HS-27A (cell line): ENCODE measurements at regions not wholly inside any gene's neighbourhood (a gene's known extent, or its start where the extent isn't known, plus 50 kb on each side); places are given as distances from the start of the nearest gene placed in this dataset.

Experiments
- DNase-seq: peaks from one replicate; pipeline ENCODE4 v3.0.0-alpha.2; 2012; ENCODE audit warnings: low read depth, missing footprints

DNA sequence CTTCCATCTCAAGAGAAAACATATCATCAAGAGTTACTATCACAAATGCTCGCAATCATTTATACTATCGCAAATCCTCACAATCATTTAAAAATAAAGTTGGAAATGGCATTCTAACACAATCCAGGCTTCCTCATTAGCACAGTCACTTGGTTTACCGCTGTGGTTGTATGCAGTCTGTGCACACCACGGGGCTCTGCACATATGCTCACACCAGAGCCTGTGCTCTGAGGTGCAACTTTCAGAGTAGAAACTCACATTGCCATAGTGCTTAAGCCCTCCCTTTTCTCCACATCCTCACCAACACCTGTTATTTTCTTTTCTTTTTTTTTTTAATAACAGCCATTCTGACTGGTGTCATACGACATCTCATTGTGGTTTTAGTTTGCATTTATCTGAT lies 235.6 kb upstream of the KLF6 start:
- DNase-seq: no peak

DNA sequence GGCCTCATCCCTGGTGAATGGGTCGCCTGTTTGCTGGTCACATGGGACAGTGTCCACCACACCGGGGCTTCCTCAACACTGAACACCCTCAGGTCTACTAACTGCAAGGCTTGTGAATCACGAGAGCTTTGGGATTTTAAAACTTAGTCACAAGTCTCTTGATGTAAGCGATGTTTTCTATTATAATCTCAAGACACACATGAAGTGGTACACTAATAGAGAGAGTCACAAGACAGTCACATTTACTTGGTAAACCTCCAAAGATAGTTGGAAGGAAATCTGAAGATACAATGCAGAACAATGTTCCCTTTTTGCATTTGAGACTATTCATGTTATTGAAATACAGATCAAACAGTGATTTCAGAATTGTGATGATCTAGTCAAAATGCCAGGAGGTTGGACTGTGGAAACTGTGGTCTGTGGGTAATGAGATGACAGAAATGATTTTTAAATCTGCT lies 233.1 kb upstream of the KLF6 start:
- DNase-seq: no peak

DNA sequence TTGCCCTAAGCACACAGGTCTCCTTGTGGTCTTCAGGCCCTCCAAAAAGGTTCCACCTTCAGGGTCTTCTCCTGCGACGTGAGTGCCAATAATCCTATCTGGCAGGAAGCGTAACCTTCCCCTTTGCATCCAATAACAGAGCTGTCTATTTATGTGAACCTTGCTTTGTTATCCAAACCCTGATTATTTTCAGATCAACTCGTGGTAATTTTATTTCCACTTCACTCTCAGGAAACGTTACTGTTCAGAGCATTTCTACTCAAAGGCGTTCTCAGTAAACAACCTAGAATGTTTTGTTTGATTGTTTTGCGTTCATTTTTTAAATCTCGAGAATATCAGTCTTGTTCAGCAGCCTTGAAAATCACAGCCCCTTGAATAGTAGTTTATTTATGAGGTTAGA lies 232.3 kb upstream of the KLF6 start:
- no peak for DNase-seq

DNA sequence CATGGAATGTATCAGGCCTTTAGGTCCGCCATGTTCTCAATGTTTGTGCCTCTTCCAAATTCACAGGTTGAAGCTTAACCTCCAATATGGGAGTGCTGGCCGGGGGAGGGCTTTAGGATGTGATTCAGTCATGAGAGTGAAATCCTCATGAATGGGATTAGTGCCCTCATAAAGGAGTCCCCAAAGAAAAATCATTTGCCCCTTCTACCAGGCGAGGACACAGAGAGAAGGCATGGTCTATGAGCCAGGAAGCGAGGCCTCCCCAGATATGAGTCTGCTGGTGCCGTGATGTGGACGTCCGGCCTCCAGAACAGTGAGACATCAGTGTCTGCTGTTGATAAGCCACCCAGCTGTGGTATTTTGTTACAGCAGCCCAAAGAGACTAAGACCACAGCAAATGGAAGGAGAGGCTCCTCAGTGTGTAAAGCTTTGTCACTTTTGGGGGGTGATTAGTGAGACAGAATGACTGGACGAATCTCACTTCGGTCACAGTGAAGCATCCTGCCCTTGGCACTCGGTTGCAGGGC lies 231.3 kb upstream of the KLF6 start:
- DNase-seq: no peak

DNA sequence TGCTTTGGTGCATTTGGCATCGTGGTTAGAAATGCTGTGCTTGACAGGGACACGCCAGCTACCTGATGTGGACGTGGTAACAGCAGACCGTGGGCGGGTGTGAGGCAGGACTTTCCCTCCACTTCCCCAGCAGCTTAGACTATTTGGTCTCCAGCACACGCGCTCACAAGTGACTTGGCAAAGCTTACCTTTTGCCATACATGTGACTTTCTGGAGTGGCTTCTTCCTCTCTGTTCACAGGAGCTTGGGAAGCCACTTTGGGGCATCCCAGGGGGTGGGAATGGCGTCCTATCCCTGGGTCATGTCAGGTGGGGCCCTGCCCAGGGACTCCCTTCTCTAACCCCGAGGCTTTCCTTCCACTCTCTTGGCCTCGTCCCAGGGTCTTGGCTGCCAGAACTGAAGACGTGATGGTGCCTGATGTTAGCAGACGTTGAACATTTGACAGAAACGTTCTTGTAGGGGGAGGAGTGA lies 228.7 kb upstream of the KLF6 start:
- no peak for DNase-seq

DNA sequence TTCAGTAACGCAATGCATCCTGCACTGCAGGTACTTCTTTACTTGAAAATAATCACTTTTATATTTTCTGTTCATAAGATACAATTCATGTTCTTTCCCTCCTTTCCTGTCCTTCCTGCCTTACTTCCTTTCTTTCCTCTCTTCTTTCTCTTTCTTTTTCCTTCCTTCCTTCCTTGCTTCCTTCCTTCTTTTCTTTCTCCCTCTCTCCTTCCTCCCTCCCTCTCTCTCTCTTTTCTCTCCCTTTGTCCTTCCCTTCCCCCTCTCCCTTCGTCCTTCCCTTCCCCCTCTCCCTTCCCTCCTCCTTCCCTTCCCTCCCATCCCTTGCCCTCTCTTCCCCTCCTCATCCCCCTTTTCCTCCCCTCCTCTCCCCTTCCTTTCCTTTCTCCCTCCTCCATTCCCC lies 227.8 kb upstream of the KLF6 start:
- no peak for DNase-seq

DNA sequence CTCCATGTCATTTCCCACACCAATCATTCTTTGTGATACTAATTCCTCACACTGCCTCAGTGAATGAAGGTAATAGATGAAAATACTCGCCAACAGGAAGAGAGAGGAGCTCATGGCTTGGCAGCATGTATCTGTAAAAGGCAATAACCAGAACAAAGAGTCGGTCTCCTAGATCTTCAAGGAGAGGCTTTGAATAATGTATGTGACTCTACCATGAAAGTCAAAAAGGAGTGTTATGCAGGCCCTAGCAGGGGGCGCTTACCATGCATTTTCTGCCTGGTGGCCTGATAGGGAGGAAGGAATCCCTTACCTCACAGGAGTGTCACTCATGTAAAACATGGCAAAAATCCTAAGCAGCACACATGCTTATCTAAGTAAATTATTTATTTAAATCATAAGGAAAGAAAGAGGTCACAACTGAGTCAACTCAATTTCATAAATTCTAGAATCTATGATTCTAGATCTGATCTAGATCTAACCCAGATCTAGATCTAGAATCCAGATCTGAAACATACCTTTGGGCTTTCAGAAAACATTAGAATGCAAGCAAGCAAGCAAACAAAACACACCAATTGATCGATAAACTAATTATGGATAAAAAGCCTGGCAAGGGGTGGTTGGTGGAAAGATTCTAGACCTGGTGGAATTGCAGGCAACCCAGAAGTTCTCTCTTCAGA lies 226.3 kb upstream of the KLF6 start:
- no peak for DNase-seq

DNA sequence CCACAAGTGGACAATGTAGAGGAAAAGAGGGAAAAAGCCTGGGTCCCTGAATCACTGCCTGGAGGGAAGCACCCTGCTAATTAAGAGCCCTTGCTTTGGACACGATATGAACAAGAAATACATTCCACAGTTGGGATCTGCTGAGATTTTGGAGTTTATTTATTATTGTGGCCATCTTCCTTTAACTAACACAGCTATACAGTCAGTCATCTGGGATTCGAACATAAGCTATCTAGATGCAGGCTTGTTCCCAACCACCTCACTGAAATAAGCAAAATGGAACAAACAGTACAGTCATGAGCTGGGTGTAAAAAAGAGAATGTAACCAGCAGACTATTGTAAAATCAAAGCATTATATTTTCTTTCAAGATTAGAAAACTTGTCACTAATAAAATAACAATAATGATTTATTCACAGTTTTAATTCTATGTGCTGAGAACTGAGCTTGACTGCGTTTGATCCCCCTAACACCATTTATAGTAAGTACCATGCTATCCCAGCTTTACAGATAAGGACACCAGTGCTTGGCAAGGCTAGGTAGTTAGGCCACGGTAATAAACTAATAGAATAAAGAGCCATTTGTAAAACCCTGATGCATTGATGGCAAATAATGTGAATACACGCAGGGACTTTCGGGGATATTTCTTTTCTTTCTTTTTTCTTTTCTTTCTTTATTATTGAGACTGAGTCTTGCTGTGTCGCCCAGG lies 223.8 kb upstream of the KLF6 start:
- DNase-seq: no peak

DNA sequence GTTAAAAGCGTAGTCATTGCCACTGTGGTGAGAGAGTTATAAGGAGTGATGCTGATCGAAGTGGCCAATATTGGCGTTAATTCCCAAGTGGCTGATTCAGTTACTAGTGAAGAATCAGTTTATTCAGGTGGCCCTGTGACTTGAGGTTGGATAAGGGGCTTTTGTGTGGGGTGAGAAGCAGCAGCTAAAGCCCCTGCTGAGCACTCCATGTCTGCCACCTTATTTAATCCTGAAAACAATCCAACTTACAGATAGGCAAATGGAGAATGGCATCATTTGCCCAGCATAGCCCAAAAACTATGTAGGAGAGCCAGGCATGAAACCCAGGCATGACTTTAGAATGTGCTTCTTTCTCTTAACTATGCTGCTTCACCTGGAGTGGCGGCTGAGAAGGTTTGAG lies 222.8 kb upstream of the KLF6 start:
- DNase-seq: no peak

DNA sequence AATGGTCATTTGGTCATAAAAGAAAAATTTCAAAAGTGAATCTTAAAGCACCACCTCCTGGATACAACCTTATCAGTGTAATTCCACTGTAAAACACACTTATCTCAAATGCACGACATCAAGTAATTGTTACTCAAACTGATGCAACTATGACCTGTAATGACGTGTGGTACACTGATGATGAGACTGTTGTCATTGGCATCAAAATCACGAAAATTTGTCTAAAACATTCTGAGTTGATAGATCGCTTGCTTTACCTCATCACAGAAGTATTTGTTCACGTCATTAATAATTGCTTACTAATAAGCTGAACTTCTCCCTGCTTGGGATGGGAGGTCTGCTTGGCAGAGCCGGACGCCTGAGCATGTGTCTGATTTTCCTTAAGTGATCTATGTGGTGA lies 221.8 kb upstream of the KLF6 start:
- no peak for DNase-seq

DNA sequence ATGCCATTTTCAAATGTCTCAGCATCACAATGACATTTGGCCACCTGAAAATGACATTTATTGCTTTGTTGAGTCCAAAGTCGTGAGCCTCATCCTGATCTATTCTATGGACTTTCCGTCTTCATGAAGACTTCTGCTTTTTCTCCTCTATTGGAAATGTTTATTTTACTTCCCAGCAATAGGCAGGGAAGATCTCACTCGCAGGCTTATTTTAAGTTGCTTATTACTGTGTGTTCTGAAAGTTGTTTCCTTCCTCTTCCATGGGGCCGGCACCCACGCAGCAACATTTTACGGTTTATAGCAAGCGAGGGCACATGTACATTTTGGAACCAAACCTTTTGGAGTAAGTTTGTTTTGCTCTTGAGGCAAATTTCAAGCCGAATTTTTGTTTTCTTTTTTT lies 221.0 kb upstream of the KLF6 start:
- no peak for DNase-seq

DNA sequence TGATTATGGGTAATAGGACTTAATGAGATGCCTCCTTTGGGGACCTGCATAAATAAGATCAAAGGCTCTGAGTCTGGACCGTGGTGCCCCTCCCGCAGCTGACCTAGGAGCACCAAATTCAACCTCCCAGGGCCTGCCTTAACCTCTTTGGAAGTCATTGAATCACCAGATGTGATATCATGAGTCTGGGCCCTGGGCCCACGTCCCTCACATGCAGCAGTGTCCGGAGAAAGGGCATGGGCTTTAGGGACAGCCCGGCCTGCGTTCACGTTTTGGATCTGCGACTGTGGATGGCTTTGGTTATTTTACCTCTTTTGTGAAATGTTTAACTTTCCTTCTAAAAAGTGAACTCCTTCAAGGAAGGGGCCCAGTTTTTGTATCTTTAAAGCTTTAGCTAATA lies 220.0 kb upstream of the KLF6 start:
- no peak for DNase-seq

DNA sequence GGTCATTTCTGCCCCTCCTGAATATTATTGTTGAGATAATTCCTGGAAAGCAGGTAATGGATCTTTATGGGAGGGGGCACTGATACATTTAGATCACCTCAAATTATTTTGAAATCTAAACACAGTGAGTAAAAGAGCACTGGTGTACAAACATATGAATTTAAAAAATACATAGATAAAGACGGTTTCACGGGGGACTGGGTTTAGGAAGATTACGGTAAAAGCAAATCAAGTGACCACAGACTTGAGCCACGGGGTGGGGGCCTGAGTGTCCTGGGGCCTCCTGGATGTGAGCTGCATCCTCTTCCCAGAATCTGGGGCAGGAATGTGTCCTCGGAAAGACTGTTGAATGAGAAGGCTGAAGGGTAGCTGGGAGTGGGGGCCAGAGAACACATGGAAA lies 219.1 kb upstream of the KLF6 start:
- DNase-seq: no peak

DNA sequence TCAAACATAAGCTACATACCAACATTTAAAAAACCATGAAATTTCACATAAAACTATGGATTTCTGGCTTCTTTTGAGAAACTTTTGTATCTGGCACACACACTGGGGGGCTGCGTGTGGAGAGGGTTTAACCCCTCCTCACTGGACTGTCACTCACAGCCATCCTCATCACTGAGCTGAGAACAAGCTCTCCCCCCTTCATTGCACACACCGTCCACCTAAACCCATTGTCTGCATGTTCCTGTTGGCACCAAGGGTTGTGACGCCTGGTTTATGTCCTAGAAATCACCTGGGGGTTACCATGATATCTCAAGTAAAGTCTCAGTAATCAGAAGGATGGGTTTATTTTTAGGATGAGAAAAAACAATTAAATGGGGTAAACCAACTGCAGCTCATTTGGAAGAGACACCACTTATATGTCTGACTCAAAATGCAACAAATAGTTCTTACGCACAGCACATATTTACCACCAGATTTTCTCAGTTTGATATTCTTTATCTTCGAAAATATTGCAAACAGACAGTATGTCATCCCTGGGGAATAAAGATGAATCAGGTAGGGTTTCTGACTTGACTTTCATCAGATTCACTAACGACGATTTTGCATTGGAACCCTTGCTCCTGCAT lies 218.5 kb upstream of the KLF6 start:
- no peak for DNase-seq

DNA sequence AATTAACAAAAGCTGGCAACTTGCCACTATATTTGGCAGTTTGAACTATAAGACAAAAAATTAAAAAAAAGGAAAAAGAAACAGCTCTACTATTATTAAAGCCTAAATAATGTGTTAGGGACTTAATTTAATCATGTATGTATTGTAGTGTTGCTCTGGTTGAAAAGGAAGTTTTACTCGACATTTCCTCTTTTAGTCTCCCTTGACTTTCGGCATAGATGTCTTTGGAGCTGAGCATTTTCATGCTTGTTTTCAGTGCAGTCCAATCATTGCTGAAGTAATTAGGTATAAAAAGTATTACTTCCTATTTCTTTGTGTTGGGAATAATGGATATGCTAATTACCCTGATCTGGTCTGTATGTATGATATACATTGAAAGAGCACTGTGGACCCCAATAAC lies 216.8 kb upstream of the KLF6 start:
- no peak for DNase-seq

DNA sequence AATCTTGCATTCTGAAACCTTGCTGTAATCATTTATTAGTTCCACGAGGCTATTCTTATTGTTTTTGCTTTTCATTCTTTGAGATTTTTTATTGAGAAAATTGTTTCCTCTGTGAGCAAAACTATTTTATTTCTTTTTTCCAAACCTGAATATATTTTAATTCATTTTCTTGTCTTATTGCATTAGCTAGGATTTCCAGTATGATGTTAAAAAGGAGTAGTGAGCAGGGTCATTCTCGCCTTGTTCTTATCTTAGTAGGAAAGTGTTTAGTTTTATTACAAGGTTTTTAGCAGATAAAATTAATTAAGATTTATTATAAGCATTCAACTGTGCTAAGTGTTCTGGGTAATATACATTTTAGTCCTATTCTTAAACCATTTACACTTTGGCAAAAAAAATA lies 214.6 kb upstream of the KLF6 start:
- DNase-seq: no peak

DNA sequence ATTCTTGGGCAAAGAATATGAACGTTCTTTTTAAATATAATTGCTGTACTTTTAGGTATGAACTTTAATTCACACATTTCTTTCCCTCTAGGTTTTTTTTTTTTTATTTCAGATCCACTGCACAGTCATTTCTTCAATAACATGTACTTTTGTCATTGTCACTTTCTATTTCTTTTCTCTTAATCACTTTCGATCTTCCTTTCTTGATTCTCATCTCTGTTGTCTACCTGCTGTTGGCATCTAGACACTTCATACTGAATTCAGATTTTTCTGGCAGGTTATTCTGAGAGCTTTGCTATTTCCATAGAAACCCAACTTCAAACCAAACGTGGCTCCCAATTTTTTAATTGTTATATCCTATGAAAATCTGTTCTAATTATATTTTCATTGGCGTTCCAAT lies 211.7 kb upstream of the KLF6 start:
- DNase-seq: no peak

DNA sequence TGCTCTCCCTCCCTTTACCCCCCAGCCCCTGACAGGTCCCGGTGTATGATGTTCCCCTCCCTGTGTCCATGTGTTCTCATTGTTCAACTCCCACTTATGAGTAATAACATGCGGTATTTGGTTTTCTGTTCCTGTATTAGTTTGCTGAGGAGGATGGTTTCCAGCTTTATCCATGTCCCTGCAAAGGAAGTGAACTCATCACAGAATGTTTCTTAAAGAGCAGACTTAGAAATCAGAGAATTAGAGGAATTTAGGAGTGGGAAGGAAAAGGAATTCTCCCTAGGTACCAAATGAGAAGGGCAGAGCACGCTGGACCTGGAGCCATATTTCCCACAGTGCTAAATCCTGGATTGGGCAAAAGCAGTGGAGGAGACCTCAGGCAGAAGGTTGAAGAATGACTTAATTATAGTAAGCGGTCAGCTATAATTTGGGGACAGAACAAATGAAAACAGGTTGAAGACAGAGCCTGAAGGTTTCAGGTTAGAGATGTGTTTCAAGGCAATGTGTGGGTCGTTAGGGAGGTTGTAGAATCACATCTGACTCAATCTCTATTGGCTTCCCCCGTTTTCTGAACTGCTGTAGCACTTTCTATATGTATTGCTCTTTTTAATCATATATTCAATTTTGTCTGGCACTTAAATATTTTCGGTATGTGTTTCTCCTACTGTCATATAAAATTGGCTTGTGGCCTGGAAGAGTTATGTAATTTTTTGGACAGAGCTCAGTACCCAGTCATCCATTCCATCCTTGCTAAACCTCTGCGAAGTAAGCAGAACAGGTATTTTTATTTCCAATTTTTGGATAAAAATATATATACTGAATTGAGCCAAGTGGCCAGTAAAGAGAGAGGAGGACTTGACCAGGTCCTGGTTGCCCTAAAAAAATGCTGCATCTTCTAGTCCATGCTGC lies 210.5 kb upstream of the KLF6 start:
- peak; percentile 11 for DNase-seq

DNA sequence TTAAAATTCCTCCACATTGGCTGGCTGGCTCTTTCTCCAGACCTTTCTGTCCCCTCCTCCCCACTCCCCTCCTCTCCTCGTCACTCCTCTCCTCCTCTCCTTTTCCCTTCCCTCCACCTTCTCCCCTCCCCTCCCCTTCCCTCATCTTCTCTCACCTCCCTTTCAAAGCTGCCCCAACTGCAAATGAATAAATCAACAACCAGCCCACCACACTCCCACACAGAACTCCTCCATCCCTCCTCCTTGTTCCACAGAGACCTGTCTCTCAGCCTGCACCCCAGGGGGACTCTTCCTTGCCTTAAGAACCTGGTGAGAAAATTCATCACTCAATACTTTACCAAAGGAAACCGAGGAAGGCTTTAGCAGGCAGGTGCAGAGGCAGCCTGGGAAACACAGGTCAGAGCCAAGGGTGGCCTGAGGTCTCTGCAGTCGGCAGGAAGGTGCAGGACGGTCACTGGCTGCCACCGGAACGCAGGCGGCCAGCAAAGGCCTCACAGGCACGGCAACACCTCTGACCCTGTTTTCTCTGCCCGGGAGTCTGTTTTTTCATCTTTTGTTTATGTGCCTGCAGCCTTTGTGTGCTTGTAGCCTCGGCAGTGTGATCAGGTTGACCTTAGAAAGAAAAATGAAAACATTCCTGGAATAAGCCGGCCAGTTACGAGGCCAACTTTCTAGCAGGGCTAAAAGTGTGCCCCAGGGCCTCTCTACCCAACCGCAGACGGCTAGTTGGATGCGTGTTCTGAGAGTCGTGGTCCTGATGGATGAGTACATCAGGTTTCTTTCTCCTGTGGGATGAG lies 207.6 kb upstream of the KLF6 start:
- DNase-seq: no peak

DNA sequence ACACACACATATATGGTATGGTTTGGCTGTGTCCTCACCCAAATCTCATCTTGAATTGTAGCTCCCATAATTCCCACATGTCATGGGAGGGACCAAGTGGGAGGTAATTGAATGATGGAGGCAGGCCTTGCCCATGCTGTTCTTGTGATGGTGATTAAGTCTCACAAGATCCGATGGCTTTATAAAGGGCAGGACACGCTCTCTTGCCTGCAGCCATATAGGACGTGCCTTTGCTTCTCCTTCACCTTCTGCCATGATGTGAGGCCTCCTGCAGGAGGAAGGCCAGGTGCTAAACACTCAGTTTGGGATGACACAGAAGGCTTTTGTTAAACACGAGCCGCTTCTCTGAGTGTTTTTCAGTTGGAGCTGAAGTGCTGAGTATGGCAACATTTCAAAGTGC lies 205.3 kb upstream of the KLF6 start:
- DNase-seq: no peak
